ENCODE measurements at regions not wholly inside any gene's neighbourhood (a gene's known extent, or its start where the extent isn't known, plus 50 kb on each side); places are given as distances from the start of the nearest gene placed in this dataset.

GRCh38 chr20:40233406-40233805 is 455.6 kb downstream of the MAFB start:
- no CpG with 5 or more reads among the region's 3 CpGs for WGBS (ENCODE audit: insufficient coverage)
- peak in 1 of 6 donors; percentile 43 for DNase-seq (ENCODE audit: low read depth in 4 of 6, low spot score in 6 of 6)
- H3K27me3 ChIP-seq (ENCODE audit: control insufficient read depth, insufficient read depth, low read length) = peaks cover 2% of the 10 kb centered on the region

GRCh38 chr20:40232756-40233155 is 456.3 kb downstream of the MAFB start:
- no peak for DNase-seq (ENCODE audit: low read depth in 4 of 6, low spot score in 6 of 6)
- no peaks in the 10 kb centered on the region for H3K36me3 ChIP-seq (ENCODE audit: control insufficient read depth, insufficient read depth, low read length)
- H3K4me1 ChIP-seq (ENCODE audit: control insufficient read depth, insufficient read depth, low read length) = no peaks in the 10 kb centered on the region
- H3K9me3 ChIP-seq (ENCODE audit: control insufficient read depth, insufficient read depth, low read length) = no peaks in the 10 kb centered on the region
- no peak overlapping the region for H3K4me3 ChIP-seq (ENCODE audit: low read depth, low read length)
- H3K27ac ChIP-seq (ENCODE audit: low read depth, low read length) = no peak overlapping the region
- H3K27me3 ChIP-seq (ENCODE audit: control insufficient read depth, insufficient read depth, low read length) = peaks cover 2% of the 10 kb centered on the region

More at GRCh38 chr20:40233406-40233805, 455.6 kb downstream of the MAFB start:
- H3K27ac ChIP-seq (ENCODE audit: low read depth, low read length) = no peak overlapping the region
- H3K4me1 ChIP-seq (ENCODE audit: control insufficient read depth, insufficient read depth, low read length) = no peaks in the 10 kb centered on the region
- H3K4me3 ChIP-seq (ENCODE audit: low read depth, low read length) = no peak overlapping the region
- H3K36me3 ChIP-seq (ENCODE audit: control insufficient read depth, insufficient read depth, low read length) = no peaks in the 10 kb centered on the region
- H3K9me3 ChIP-seq (ENCODE audit: control insufficient read depth, insufficient read depth, low read length) = no peaks in the 10 kb centered on the region

- no peak for DNase-seq (ENCODE audit: low read depth in 4 of 6, low spot score in 6 of 6)
- Histone ChIP-seq H3K4me1 (ENCODE audit: control insufficient read depth, insufficient read depth, low read length) (no peaks in the 10 kb centered on the region), H3K4me3 (ENCODE audit: low read depth, low read length) (no peak overlapping the region), H3K36me3 (ENCODE audit: control insufficient read depth, insufficient read depth, low read length) (no peaks in the 10 kb centered on the region), H3K9me3 (ENCODE audit: control insufficient read depth, insufficient read depth, low read length) (no peaks in the 10 kb centered on the region), H3K27me3 (ENCODE audit: control insufficient read depth, insufficient read depth, low read length) (peaks cover 2% of the 10 kb centered on the region), H3K27ac (ENCODE audit: low read depth, low read length) (no peak overlapping the region)
- WGBS (ENCODE audit: insufficient coverage) = no CpG with 5 or more reads among the region's 1 CpG
Measured at GRCh38 chr20:40232273-40232672, 456.8 kb downstream of the MAFB start.

GRCh38 chr20:40230486-40230885 is 458.6 kb downstream of the MAFB start:
- H3K9me3 ChIP-seq (ENCODE audit: control insufficient read depth, insufficient read depth, low read length) = no peaks in the 10 kb centered on the region
- no peak for DNase-seq (ENCODE audit: low read depth in 4 of 6, low spot score in 6 of 6)
- peaks cover 2% of the 10 kb centered on the region for H3K27me3 ChIP-seq (ENCODE audit: control insufficient read depth, insufficient read depth, low read length)
- no peak overlapping the region for H3K27ac ChIP-seq (ENCODE audit: low read depth, low read length)
- H3K4me3 ChIP-seq (ENCODE audit: low read depth, low read length) = no peak overlapping the region
- no peaks in the 10 kb centered on the region for H3K36me3 ChIP-seq (ENCODE audit: control insufficient read depth, insufficient read depth, low read length)
- no peaks in the 10 kb centered on the region for H3K4me1 ChIP-seq (ENCODE audit: control insufficient read depth, insufficient read depth, low read length)

- no peaks in the 10 kb centered on the region for H3K36me3 ChIP-seq (ENCODE audit: control insufficient read depth, insufficient read depth, low read length)
- no CpG with 5 or more reads among the region's 2 CpGs for WGBS (ENCODE audit: insufficient coverage)
- H3K4me3 ChIP-seq (ENCODE audit: low read depth, low read length) = no peak overlapping the region
- no peak overlapping the region for H3K27ac ChIP-seq (ENCODE audit: low read depth, low read length)
- H3K4me1 ChIP-seq (ENCODE audit: control insufficient read depth, insufficient read depth, low read length) = no peaks in the 10 kb centered on the region
- no peaks in the 10 kb centered on the region for H3K9me3 ChIP-seq (ENCODE audit: control insufficient read depth, insufficient read depth, low read length)
- no peak for DNase-seq (ENCODE audit: low read depth in 4 of 6, low spot score in 6 of 6)
- H3K27me3 ChIP-seq (ENCODE audit: control insufficient read depth, insufficient read depth, low read length) = no peaks in the 10 kb centered on the region
Measured at GRCh38 chr20:40225596-40225995, 463.4 kb downstream of the MAFB start.

GRCh38 chr20:40223810-40224209 is 465.2 kb downstream of the MAFB start:
- no CpG with 5 or more reads among the region's 3 CpGs for WGBS (ENCODE audit: insufficient coverage)
- H3K27me3 ChIP-seq (ENCODE audit: control insufficient read depth, insufficient read depth, low read length) = no peaks in the 10 kb centered on the region

GRCh38 chr20:40218971-40219370 is 470.1 kb downstream of the MAFB start:
- Histone ChIP-seq H3K4me3 (ENCODE audit: low read depth, low read length) (no peak overlapping the region), H3K27ac (ENCODE audit: low read depth, low read length) (no peak overlapping the region), H3K4me1 (ENCODE audit: control insufficient read depth, insufficient read depth, low read length) (peaks cover 2% of the 10 kb centered on the region), H3K9me3 (ENCODE audit: control insufficient read depth, insufficient read depth, low read length) (no peaks in the 10 kb centered on the region), H3K36me3 (ENCODE audit: control insufficient read depth, insufficient read depth, low read length) (no peaks in the 10 kb centered on the region), H3K27me3 (ENCODE audit: control insufficient read depth, insufficient read depth, low read length) (no peaks in the 10 kb centered on the region)
- WGBS (ENCODE audit: insufficient coverage) = 67% methylated on average over 2 of the region's 2 CpGs
- DNase-seq (ENCODE audit: low read depth in 4 of 6, low spot score in 6 of 6) = no peak

More at GRCh38 chr20:40223810-40224209, 465.2 kb downstream of the MAFB start:
- no peaks in the 10 kb centered on the region for H3K36me3 ChIP-seq (ENCODE audit: control insufficient read depth, insufficient read depth, low read length)
- no peaks in the 10 kb centered on the region for H3K4me1 ChIP-seq (ENCODE audit: control insufficient read depth, insufficient read depth, low read length)
- H3K9me3 ChIP-seq (ENCODE audit: control insufficient read depth, insufficient read depth, low read length) = no peaks in the 10 kb centered on the region
- DNase-seq (ENCODE audit: low read depth in 4 of 6, low spot score in 6 of 6) = peak in 1 of 6 donors; percentile 70
- H3K4me3 ChIP-seq (ENCODE audit: low read depth, low read length) = no peak overlapping the region
- no peak overlapping the region for H3K27ac ChIP-seq (ENCODE audit: low read depth, low read length)

GRCh38 chr20:40218316-40218969 is 470.6 kb downstream of the MAFB start:
- no peak overlapping the region for H3K4me3 ChIP-seq (ENCODE audit: low read depth, low read length)
- H3K9me3 ChIP-seq (ENCODE audit: control insufficient read depth, insufficient read depth, low read length) = no peaks in the 10 kb centered on the region
- peaks cover 2% of the 10 kb centered on the region for H3K4me1 ChIP-seq (ENCODE audit: control insufficient read depth, insufficient read depth, low read length)
- H3K27ac ChIP-seq (ENCODE audit: low read depth, low read length) = no peak overlapping the region
- DNase-seq (ENCODE audit: low read depth in 4 of 6, low spot score in 6 of 6) = peak in 1 of 6 donors; percentile 44
- H3K36me3 ChIP-seq (ENCODE audit: control insufficient read depth, insufficient read depth, low read length) = no peaks in the 10 kb centered on the region
- 28% methylated on average over 4 of the region's 7 CpGs for WGBS (ENCODE audit: insufficient coverage)
- H3K27me3 ChIP-seq (ENCODE audit: control insufficient read depth, insufficient read depth, low read length) = no peaks in the 10 kb centered on the region

GRCh38 chr20:40207655-40208054 is 481.4 kb downstream of the MAFB start:
- no CpG with 5 or more reads among the region's 1 CpG for WGBS (ENCODE audit: insufficient coverage)
- H3K4me3 ChIP-seq (ENCODE audit: low read depth, low read length) = no peak overlapping the region
- no peaks in the 10 kb centered on the region for H3K36me3 ChIP-seq (ENCODE audit: control insufficient read depth, insufficient read depth, low read length)
- DNase-seq (ENCODE audit: low read depth in 4 of 6, low spot score in 6 of 6) = no peak
- no peak overlapping the region for H3K27ac ChIP-seq (ENCODE audit: low read depth, low read length)
- no peaks in the 10 kb centered on the region for H3K9me3 ChIP-seq (ENCODE audit: control insufficient read depth, insufficient read depth, low read length)
- H3K27me3 ChIP-seq (ENCODE audit: control insufficient read depth, insufficient read depth, low read length) = peaks cover 3% of the 10 kb centered on the region
- H3K4me1 ChIP-seq (ENCODE audit: control insufficient read depth, insufficient read depth, low read length) = no peaks in the 10 kb centered on the region

- WGBS (ENCODE audit: insufficient coverage) = no CpG with 5 or more reads among the region's 2 CpGs
Measured at GRCh38 chr20:40205971-40206370, 483.1 kb downstream of the MAFB start.

More at GRCh38 chr20:40205971-40206370, 483.1 kb downstream of the MAFB start:
- H3K27me3 ChIP-seq (ENCODE audit: control insufficient read depth, insufficient read depth, low read length) = peaks cover 3% of the 10 kb centered on the region
- H3K4me1 ChIP-seq (ENCODE audit: control insufficient read depth, insufficient read depth, low read length) = no peaks in the 10 kb centered on the region
- no peak overlapping the region for H3K4me3 ChIP-seq (ENCODE audit: low read depth, low read length)
- no peaks in the 10 kb centered on the region for H3K36me3 ChIP-seq (ENCODE audit: control insufficient read depth, insufficient read depth, low read length)
- H3K9me3 ChIP-seq (ENCODE audit: control insufficient read depth, insufficient read depth, low read length) = no peaks in the 10 kb centered on the region
- no peak overlapping the region for H3K27ac ChIP-seq (ENCODE audit: low read depth, low read length)
- DNase-seq (ENCODE audit: low read depth in 4 of 6, low spot score in 6 of 6) = no peak
